Neuronal stem cell (in vitro differentiated cells): ENCODE measurements at regions not wholly inside any gene's neighbourhood (a gene's known extent, or its start where the extent isn't known, plus 50 kb on each side); places are given as distances from the start of the nearest gene placed in this dataset.

ENCODE experiments used
- DNase-seq: peaks from one replicate; pipeline ENCODE4 v3.0.0-alpha.2; 2013; ENCODE audit warnings: low spot score
- H2AFZ ChIP-seq: one replicate; pipeline ENCODE4 v1.6.1; 2013; ENCODE audit warnings: mild to moderate bottlenecking, low read length, inconsistent platforms
- H2AK5ac ChIP-seq: 2 replicates; pipeline ENCODE4 v1.6.1; 2013; ENCODE audit warnings: low read depth, mild to moderate bottlenecking, inconsistent platforms, low read length, moderate library complexity, mixed read lengths
- H2BK120ac ChIP-seq: 2 replicates; pipeline ENCODE4 v1.6.1; 2013; ENCODE audit warnings: low read depth, mild to moderate bottlenecking, inconsistent platforms, low read length, moderate library complexity, mixed read lengths
- H2BK12ac ChIP-seq: one replicate; pipeline ENCODE4 v1.6.1; 2013; ENCODE audit warnings: low read length, inconsistent platforms
- H2BK15ac ChIP-seq: 2 replicates; pipeline ENCODE4 v1.6.1; 2013; ENCODE audit warnings: mild to moderate bottlenecking, low read length, inconsistent platforms, mixed read lengths
- H2BK5ac ChIP-seq: one replicate; pipeline ENCODE4 v1.6.1; 2013; ENCODE audit warnings: inconsistent platforms, mild to moderate bottlenecking, low read length, moderate library complexity
- H3K14ac ChIP-seq: one replicate; pipeline ENCODE4 v1.6.1; 2013; ENCODE audit warnings: low read length, inconsistent platforms
- H3K18ac ChIP-seq: 2 replicates; pipeline ENCODE4 v1.6.1; 2013; ENCODE audit warnings: low read length, inconsistent platforms
- H3K23ac ChIP-seq: 2 replicates; pipeline ENCODE4 v1.6.1; 2013; ENCODE audit warnings: low read depth, mild to moderate bottlenecking, mixed read lengths, low read length, inconsistent platforms; ENCODE audit not compliant: poor library complexity
- H3K27ac ChIP-seq: replicated peaks from 3 replicates; pipeline ENCODE4 v1.5.1; 2013; ENCODE audit warnings: low read length, inconsistent platforms
- H3K27me3 ChIP-seq, 3 experiments: 2 replicates each; pipeline ENCODE4 v1.6.1; 2013; ENCODE audit warnings: low read length in 3 of 3, mild to moderate bottlenecking in 2 of 3, inconsistent platforms in 1 of 3, low read depth in 1 of 3, mixed read lengths in 1 of 3, moderate library complexity in 1 of 3; ENCODE audit not compliant: control insufficient read depth in 3 of 3, insufficient read depth in 3 of 3
- H3K36me3 ChIP-seq, 2 donors: replicated peaks in 1 of 2; 2 replicates each; pipeline ENCODE4 v1.6.1; 2013; ENCODE audit warnings: low read length in 2 of 2; ENCODE audit not compliant: control insufficient read depth in 2 of 2, insufficient read depth in 2 of 2
- H3K4ac ChIP-seq: 2 replicates; pipeline ENCODE4 v1.6.1; 2013; ENCODE audit warnings: inconsistent platforms, mild to moderate bottlenecking, low read length, moderate library complexity
- H3K4me1 ChIP-seq, 2 donors: 1 replicate in 1 of 2; 2 replicates in 1 of 2; pipeline ENCODE4 v1.6.1; 2013; ENCODE audit warnings: low read length in 2 of 2, low read depth in 1 of 2; ENCODE audit not compliant: control insufficient read depth in 2 of 2, insufficient read depth in 1 of 2
- H3K4me2 ChIP-seq: one replicate; pipeline ENCODE4 v1.6.1; 2013; ENCODE audit warnings: mild to moderate bottlenecking, low read length, inconsistent platforms; ENCODE audit not compliant: insufficient read depth, poor library complexity, severe bottlenecking
- H3K4me3 ChIP-seq, 2 donors: 2 replicates each; pipeline ENCODE4 v1.5.1; 2013; ENCODE audit warnings: low read length in 2 of 2, mild to moderate bottlenecking in 2 of 2, inconsistent platforms in 1 of 2, moderate library complexity in 1 of 2
- H3K79me1 ChIP-seq: one replicate; pipeline ENCODE4 v1.6.1; 2013; ENCODE audit warnings: low read depth, mild to moderate bottlenecking, inconsistent platforms, low read length, moderate library complexity
- H3K9ac ChIP-seq: one replicate; pipeline ENCODE4 v1.6.1; 2013; ENCODE audit warnings: mild to moderate bottlenecking, low read depth, low read length, inconsistent platforms; ENCODE audit not compliant: poor library complexity
- H3K9me3 ChIP-seq, 2 donors: replicated peaks in 1 of 2; 2 replicates each; pipeline versions ENCODE3 to v1.6.1; 2013; ENCODE audit warnings: low read length in 2 of 2, mild to moderate bottlenecking in 2 of 2, inconsistent platforms in 1 of 2, low read depth in 1 of 2, mixed read lengths in 1 of 2, moderate library complexity in 1 of 2; ENCODE audit not compliant: control insufficient read depth in 2 of 2, insufficient read depth in 1 of 2
- H4K8ac ChIP-seq: one replicate; pipeline ENCODE4 v1.6.1; 2013; ENCODE audit warnings: low read depth, mild to moderate bottlenecking, inconsistent platforms, low read length, moderate library complexity
- H4K91ac ChIP-seq: one replicate; pipeline ENCODE4 v1.6.1; 2013; ENCODE audit warnings: low read length, low read depth, mild to moderate bottlenecking, inconsistent platforms; ENCODE audit not compliant: poor library complexity
- WGBS, 2 donors: extraction: QIAGEN DNeasy Blood & Tissue Kit; methylation state at CpG; one replicate each; pipeline ENCODE4 v1.1.7; 2013; ENCODE audit warnings: missing lambda C conversion rate in 2 of 2, mixed read lengths in 1 of 2; ENCODE audit not compliant: insufficient read length in 2 of 2, insufficient replicate concordance in 1 of 2; ENCODE audit errors: extremely low coverage in 2 of 2; 5-methylcytosine and 5-hydroxymethylcytosine counted together

GRCh38 chr9:106637486-106637885 is 225.5 kb upstream of the ZNF462 start:
- no peak overlapping the region for H3K4me2 ChIP-seq
- no peak overlapping the region for H2BK5ac ChIP-seq
- no peak overlapping the region for H3K4me3 ChIP-seq

GRCh38 chr9:106639873-106640568 is 222.9 kb upstream of the ZNF462 start:
- Histone ChIP-seq H3K4me3 (no peak overlapping the region), H3K23ac (no peak overlapping the region), H3K36me3 (no peaks in the 10 kb centered on the region), H2BK15ac (no peak overlapping the region), H4K91ac (no peak overlapping the region), H3K79me1 (no peaks in the 10 kb centered on the region), H3K9me3 (no peaks in the 10 kb centered on the region), H2BK12ac (no peak overlapping the region), H3K27me3 (no peaks in the 10 kb centered on the region), H2BK5ac (no peak overlapping the region), H2AFZ (peak overlapping the region; percentile 60), H3K14ac (no peak overlapping the region), H3K27ac (no peak overlapping the region), H2BK120ac (no peak overlapping the region), H3K9ac (no peak overlapping the region), H3K18ac (no peak overlapping the region), H3K4me2 (no peak overlapping the region), H2AK5ac (no peak overlapping the region), H3K4ac (no peak overlapping the region), H3K4me1 (no peaks in the 10 kb centered on the region), H4K8ac (no peak overlapping the region)
- no peak for DNase-seq
- WGBS, 2 donors = no CpG with 5 or more reads among the region's 4 CpGs

More at GRCh38 chr9:106637486-106637885, 225.5 kb upstream of the ZNF462 start:
- H3K4ac ChIP-seq = no peak overlapping the region
- H2BK12ac ChIP-seq = no peak overlapping the region
- H4K8ac ChIP-seq = no peak overlapping the region
- no peak overlapping the region for H2BK120ac ChIP-seq
- no peak overlapping the region for H3K27ac ChIP-seq
- no peak for DNase-seq
- H3K14ac ChIP-seq = no peak overlapping the region
- H3K9ac ChIP-seq = no peak overlapping the region
- no peak overlapping the region for H2BK15ac ChIP-seq
- H2AK5ac ChIP-seq = no peak overlapping the region
- no peak overlapping the region for H3K18ac ChIP-seq
- H3K4me1 ChIP-seq = no peaks in the 10 kb centered on the region
- no peaks in the 10 kb centered on the region for H3K79me1 ChIP-seq
- no CpG with 5 or more reads among the region's 4 CpGs for WGBS, 2 donors
- no peaks in the 10 kb centered on the region for H3K9me3 ChIP-seq
- no peaks in the 10 kb centered on the region for H3K36me3 ChIP-seq
- no peak overlapping the region for H4K91ac ChIP-seq
- H3K23ac ChIP-seq = no peak overlapping the region
- H2AFZ ChIP-seq = no peak overlapping the region
- no peaks in the 10 kb centered on the region for H3K27me3 ChIP-seq

GRCh38 chr9:106643211-106643930 is 219.6 kb upstream of the ZNF462 start:
- H2BK12ac ChIP-seq = no peak overlapping the region
- no peak overlapping the region for H3K4me2 ChIP-seq
- H3K4me1 ChIP-seq = no peaks in the 10 kb centered on the region
- no peak overlapping the region for H2AFZ ChIP-seq
- H3K9ac ChIP-seq = no peak overlapping the region
- H3K27ac ChIP-seq = no peak overlapping the region
- no peak overlapping the region for H2BK5ac ChIP-seq
- no peak overlapping the region for H4K91ac ChIP-seq
- H3K14ac ChIP-seq = no peak overlapping the region
- H3K4ac ChIP-seq = no peak overlapping the region
- H3K79me1 ChIP-seq = no peaks in the 10 kb centered on the region
- H3K23ac ChIP-seq = no peak overlapping the region
- H3K27me3 ChIP-seq = no peaks in the 10 kb centered on the region
- H3K18ac ChIP-seq = no peak overlapping the region
- H3K36me3 ChIP-seq = no peaks in the 10 kb centered on the region
- H4K8ac ChIP-seq = no peak overlapping the region
- no peak for DNase-seq
- WGBS, 2 donors = no CpG with 5 or more reads among the region's 3 CpGs
- no peak overlapping the region for H3K4me3 ChIP-seq
- H2BK120ac ChIP-seq = no peak overlapping the region
- no peak overlapping the region for H2BK15ac ChIP-seq
- H2AK5ac ChIP-seq = no peak overlapping the region
- H3K9me3 ChIP-seq = no peaks in the 10 kb centered on the region

DNA sequence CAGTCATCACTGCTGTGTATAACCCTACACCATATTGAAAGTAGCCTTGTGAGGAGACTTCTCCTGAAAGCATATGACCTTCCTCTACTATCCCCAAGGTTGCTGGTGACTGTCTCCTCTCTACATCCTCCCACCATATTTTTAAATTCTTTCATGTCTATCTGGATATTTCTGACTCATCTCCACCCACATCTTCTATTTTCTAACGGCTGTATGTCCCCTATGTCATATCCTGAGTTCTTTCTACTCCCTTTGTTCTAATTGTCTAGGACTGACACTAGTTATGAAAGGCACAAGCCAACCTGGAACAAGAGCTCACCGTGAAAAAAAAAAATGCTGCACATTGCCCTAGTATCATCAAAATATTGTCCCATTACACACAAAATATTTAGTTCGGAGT is 218.3 kb upstream of the ZNF462 start:
- no CpG with 5 or more reads among the region's 3 CpGs for WGBS, 2 donors

More for the DNA sequence above, 218.3 kb upstream of the ZNF462 start:
- H2BK120ac ChIP-seq = no peak overlapping the region
- no peak overlapping the region for H4K8ac ChIP-seq
- no peaks in the 10 kb centered on the region for H3K36me3 ChIP-seq
- H2AK5ac ChIP-seq = no peak overlapping the region
- no peak overlapping the region for H3K23ac ChIP-seq
- no peaks in the 10 kb centered on the region for H3K27me3 ChIP-seq
- no peak overlapping the region for H3K14ac ChIP-seq
- H3K9ac ChIP-seq = no peak overlapping the region
- no peak overlapping the region for H2AFZ ChIP-seq
- no peak overlapping the region for H2BK12ac ChIP-seq
- no peak overlapping the region for H4K91ac ChIP-seq
- H2BK5ac ChIP-seq = no peak overlapping the region
- no peak overlapping the region for H3K18ac ChIP-seq
- DNase-seq = no peak
- no peak overlapping the region for H2BK15ac ChIP-seq
- no peak overlapping the region for H3K4me3 ChIP-seq
- H3K4me1 ChIP-seq = no peaks in the 10 kb centered on the region
- H3K79me1 ChIP-seq = no peaks in the 10 kb centered on the region
- H3K27ac ChIP-seq = no peak overlapping the region
- no peaks in the 10 kb centered on the region for H3K9me3 ChIP-seq
- H3K4ac ChIP-seq = no peak overlapping the region
- H3K4me2 ChIP-seq = no peak overlapping the region
